ENCODE measurements at regions not wholly inside any gene's neighbourhood (a gene's known extent, or its start where the extent isn't known, plus 50 kb on each side); places are given as distances from the start of the nearest gene placed in this dataset.

- TF ChIP-seq CTCF (IDR thresholded peaks at IDR 0.05; ENCODE audit: low read length), result no peak
- no peak for TF ChIP-seq EZH2phosphoT487 (IDR thresholded peaks at IDR 0.05; ENCODE audit: low read length)
- no peak for TF ChIP-seq EZH2 (optimal IDR thresholded peaks at IDR 0.05; ENCODE audit: low read depth, low read length)
These were observed 354.9 kb downstream of the MDFIC start for GRCh38 chr7:115276791-115277190.
